Hematopoietic multipotent progenitor cell treated with erythropoietin and hydrocortisone succinate and interleukin-3 and kit ligand, for 4 days (in vitro differentiated cells): ENCODE measurements at regions not wholly inside any gene's neighbourhood (a gene's known extent, or its start where the extent isn't known, plus 50 kb on each side); places are given as distances from the start of the nearest gene placed in this dataset.
"Not testable (repeated sequence)": the region's sequence is repeated elsewhere in the genome, so short reads cannot be mapped to it uniquely, and the experiment has no call there.

Experiments
- DNase-seq: peaks from one replicate; pipeline ENCODE4 v3.0.0-alpha.2; 2015

GRCh38 chr3:157856078-157856939, 249.9 kb downstream of the SHOX2 start:
- DNase-seq: no peak

GRCh38 chr3:157845839-157846238, 260.4 kb downstream of the SHOX2 start:
- DNase-seq: not testable (repeated sequence)

- no peak for DNase-seq
These were observed 261.2 kb downstream of the SHOX2 start for GRCh38 chr3:157844800-157845565.

- no peak for DNase-seq
These were observed 262.0 kb downstream of the SHOX2 start for GRCh38 chr3:157844216-157844615.

GRCh38 chr3:157841029-157841428, 265.2 kb downstream of the SHOX2 start:
- no peak for DNase-seq

GRCh38 chr3:157840564-157840963, 265.7 kb downstream of the SHOX2 start:
- no peak for DNase-seq

GRCh38 chr3:157838457-157838856, 267.8 kb downstream of the SHOX2 start:
- DNase-seq: no peak

GRCh38 chr3:157837336-157837735, 268.9 kb downstream of the SHOX2 start:
- DNase-seq: no peak

- DNase-seq: no peak
These were observed 270.2 kb downstream of the SHOX2 start for GRCh38 chr3:157836022-157836421.

GRCh38 chr3:157832588-157832987, 273.6 kb downstream of the SHOX2 start:
- DNase-seq: no peak

GRCh38 chr3:157830556-157831236, 275.5 kb downstream of the SHOX2 start:
- DNase-seq: no peak

GRCh38 chr3:157829786-157830185, 276.4 kb downstream of the SHOX2 start:
- DNase-seq: no peak

- no peak for DNase-seq
These were observed 281.9 kb downstream of the SHOX2 start for GRCh38 chr3:157824281-157824680.

- no peak for DNase-seq
These were observed 283.2 kb downstream of the SHOX2 start for GRCh38 chr3:157823050-157823449.

GRCh38 chr3:157820157-157820517, 286.1 kb downstream of the SHOX2 start:
- DNase-seq: no peak

GRCh38 chr3:157819270-157820156, 286.7 kb downstream of the SHOX2 start:
- DNase-seq: no peak

GRCh38 chr3:157816896-157817295, 289.3 kb downstream of the SHOX2 start:
- no peak for DNase-seq

- no peak for DNase-seq
These were observed 289.9 kb downstream of the SHOX2 start for GRCh38 chr3:157816296-157816695.

GRCh38 chr3:157815739-157816138, 290.5 kb downstream of the SHOX2 start:
- DNase-seq: no peak

GRCh38 chr3:157810924-157811718, 295.1 kb downstream of the SHOX2 start:
- no peak for DNase-seq

- no peak for DNase-seq
These were observed 298.9 kb downstream of the SHOX2 start for GRCh38 chr3:157807280-157807679.

- DNase-seq: no peak
These were observed 300.7 kb downstream of the SHOX2 start for GRCh38 chr3:157805538-157805937.
